ENCODE measurements at regions not wholly inside any gene's neighbourhood (a gene's known extent, or its start where the extent isn't known, plus 50 kb on each side); places are given as distances from the start of the nearest gene placed in this dataset.

DNA sequence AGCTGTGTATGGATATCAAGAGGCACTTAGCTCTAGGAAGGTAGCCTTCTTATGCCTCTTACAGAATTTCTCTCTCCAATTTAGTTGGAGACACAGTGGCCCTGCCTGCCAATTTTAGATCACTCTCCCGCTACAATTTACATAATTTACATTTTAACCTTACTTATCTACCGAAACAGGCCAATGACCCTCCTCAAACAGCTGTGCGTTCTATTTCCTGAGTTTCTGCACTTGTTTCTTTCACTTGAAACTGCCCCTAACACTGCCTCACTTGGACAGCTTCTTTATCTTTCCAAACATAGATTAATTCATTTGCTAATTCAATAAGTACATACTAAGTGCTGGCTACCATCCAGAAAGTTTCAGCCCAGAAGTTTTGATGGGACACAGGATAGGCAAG, 52.9 kb upstream of the HDDC2 start:
- Mint-ChIP-seq H3K4me3 (no peak overlapping the region), H3K4me1 (no peaks in the 10 kb centered on the region), H3K27me3 (peaks cover 12% of the 10 kb centered on the region), H3K27ac (no peak overlapping the region), H3K9me3 (peaks cover 0 to 3% (median 0%) of the 10 kb centered on the region in 7 donors), H3K36me3 (no peaks in the 10 kb centered on the region)
- no peak overlapping the region for H3K27ac ChIP-seq (ENCODE audit: insufficient read depth, low read length, poor library complexity, severe bottlenecking)
- no peaks in the 10 kb centered on the region for H3K36me3 ChIP-seq (ENCODE audit: control insufficient read depth, insufficient read depth, low read length)
- no peak overlapping the region for H3K4me3 ChIP-seq (ENCODE audit: low read depth, low read length)
- no peaks in the 10 kb centered on the region for H3K9me3 ChIP-seq (ENCODE audit: control insufficient read depth in 2 of 2, low read length in 2 of 2)
- DNase-seq (no peak), ATAC-seq (ENCODE audit: low read depth in 2 of 2) (no peak)
- H3K4me1 ChIP-seq (ENCODE audit: control insufficient read depth, insufficient read depth, low read length, poor library complexity, severe bottlenecking) = no peaks in the 10 kb centered on the region
- H3K27me3 ChIP-seq (ENCODE audit: control insufficient read depth, insufficient read depth, low read length) = peaks cover 19% of the 10 kb centered on the region

- H3K4me1 Mint-ChIP-seq = no peaks in the 10 kb centered on the region
- Histone ChIP-seq H3K4me1 (ENCODE audit: control insufficient read depth, insufficient read depth, low read length, poor library complexity, severe bottlenecking) (no peaks in the 10 kb centered on the region), H3K4me3 (ENCODE audit: low read depth, low read length) (no peak overlapping the region), H3K27ac (ENCODE audit: insufficient read depth, low read length, poor library complexity, severe bottlenecking) (no peak overlapping the region), H3K27me3 (ENCODE audit: control insufficient read depth, insufficient read depth, low read length) (peaks cover 16% of the 10 kb centered on the region), H3K9me3 (ENCODE audit: control insufficient read depth in 2 of 2, low read length in 2 of 2) (no peaks in the 10 kb centered on the region), H3K36me3 (ENCODE audit: control insufficient read depth, insufficient read depth, low read length) (no peaks in the 10 kb centered on the region)
- DNase-seq = no peak
- H3K9me3 Mint-ChIP-seq = peaks cover 0 to 4% (median 0%) of the 10 kb centered on the region in 7 donors
- H3K27ac Mint-ChIP-seq = no peak overlapping the region
- peaks cover 15% of the 10 kb centered on the region for H3K27me3 Mint-ChIP-seq
- H3K36me3 Mint-ChIP-seq = no peaks in the 10 kb centered on the region
- no peak for ATAC-seq (ENCODE audit: low read depth in 2 of 2)
- no peak overlapping the region for H3K4me3 Mint-ChIP-seq
Measured at GRCh38 chr6:125356884-125357283, 55.1 kb upstream of the HDDC2 start.

DNA sequence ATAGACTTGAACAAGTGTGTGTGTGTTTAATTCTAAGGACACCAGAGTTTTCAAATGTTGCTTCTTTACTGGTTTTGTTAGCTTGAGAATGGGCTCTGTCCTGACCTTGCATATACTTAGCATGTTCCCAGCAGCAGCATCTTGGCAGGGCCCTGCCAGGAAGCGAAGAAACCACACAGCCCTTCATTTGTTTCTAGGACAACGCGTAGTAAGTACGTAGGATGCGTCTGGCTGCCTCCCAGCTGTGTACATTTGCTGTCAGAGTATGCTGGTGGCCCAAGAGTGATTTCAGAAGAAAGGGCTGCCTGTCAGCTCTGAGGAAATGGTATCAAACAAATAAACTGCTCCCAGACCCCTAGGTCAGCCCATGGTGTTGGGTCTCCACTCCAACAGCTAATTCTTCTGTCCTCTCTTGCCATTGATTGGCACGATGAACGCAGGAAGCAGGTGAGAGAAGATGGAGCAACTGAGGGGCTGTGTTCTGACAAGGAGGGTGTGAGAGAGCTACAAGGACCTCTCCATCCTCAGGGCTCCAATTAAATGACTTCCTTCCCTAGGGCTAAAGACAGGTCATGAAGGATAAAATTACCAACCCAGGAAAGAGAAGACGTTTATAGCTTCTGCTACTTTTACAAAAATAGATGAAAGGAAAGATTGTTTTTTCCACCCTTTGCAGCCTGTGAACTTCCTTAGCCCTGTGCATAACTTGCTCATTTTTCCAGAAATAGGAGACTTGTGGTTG, 55.9 kb upstream of the HDDC2 start:
- DNase-seq = peak in 1 of 3 donors; percentile 6
- Histone ChIP-seq H3K36me3 (ENCODE audit: control insufficient read depth, insufficient read depth, low read length) (no peaks in the 10 kb centered on the region), H3K27me3 (ENCODE audit: control insufficient read depth, insufficient read depth, low read length) (peaks cover 23% of the 10 kb centered on the region), H3K27ac (ENCODE audit: insufficient read depth, low read length, poor library complexity, severe bottlenecking) (no peak overlapping the region), H3K4me1 (ENCODE audit: control insufficient read depth, insufficient read depth, low read length, poor library complexity, severe bottlenecking) (no peaks in the 10 kb centered on the region), H3K4me3 (ENCODE audit: low read depth, low read length) (no peak overlapping the region), H3K9me3 (ENCODE audit: control insufficient read depth in 2 of 2, low read length in 2 of 2) (no peaks in the 10 kb centered on the region)
- Mint-ChIP-seq H3K36me3 (no peaks in the 10 kb centered on the region), H3K4me1 (no peaks in the 10 kb centered on the region), H3K27me3 (peaks cover 18% of the 10 kb centered on the region), H3K27ac (no peak overlapping the region), H3K9me3 (peaks cover 0 to 3% (median 0%) of the 10 kb centered on the region in 7 donors), H3K4me3 (no peak overlapping the region)
- ATAC-seq (ENCODE audit: low read depth in 2 of 2) = no peak

DNA sequence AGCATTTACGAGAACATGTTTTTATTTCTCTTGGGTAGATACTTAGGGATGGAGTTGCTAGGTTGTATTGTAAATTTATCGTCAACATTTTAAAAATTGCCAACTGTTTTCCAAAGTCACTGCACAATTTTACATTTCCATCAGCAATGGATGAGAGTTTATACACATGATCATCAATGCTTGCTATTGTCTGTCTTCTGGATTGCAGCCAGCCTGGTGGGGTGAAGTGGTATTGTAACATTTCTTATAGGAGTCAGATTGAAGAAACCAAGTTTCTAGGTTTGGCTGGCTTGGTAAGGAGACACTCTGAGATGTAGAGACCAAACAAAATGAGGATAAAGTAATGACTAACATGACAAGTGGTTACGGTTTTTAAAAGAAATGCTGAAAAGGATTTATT, 57.1 kb upstream of the HDDC2 start:
- Histone ChIP-seq H3K4me3 (ENCODE audit: low read depth, low read length) (no peak overlapping the region), H3K9me3 (ENCODE audit: control insufficient read depth in 2 of 2, low read length in 2 of 2) (no peaks in the 10 kb centered on the region), H3K27ac (ENCODE audit: insufficient read depth, low read length, poor library complexity, severe bottlenecking) (no peak overlapping the region), H3K27me3 (ENCODE audit: control insufficient read depth, insufficient read depth, low read length) (peaks cover 23% of the 10 kb centered on the region), H3K36me3 (ENCODE audit: control insufficient read depth, insufficient read depth, low read length) (no peaks in the 10 kb centered on the region), H3K4me1 (ENCODE audit: control insufficient read depth, insufficient read depth, low read length, poor library complexity, severe bottlenecking) (no peaks in the 10 kb centered on the region)
- H3K4me1 Mint-ChIP-seq = no peaks in the 10 kb centered on the region
- DNase-seq (no peak), ATAC-seq (ENCODE audit: low read depth in 2 of 2) (no peak)
- no peak overlapping the region for H3K4me3 Mint-ChIP-seq
- peaks cover 22% of the 10 kb centered on the region for H3K27me3 Mint-ChIP-seq
- no peak overlapping the region for H3K27ac Mint-ChIP-seq
- H3K36me3 Mint-ChIP-seq = no peaks in the 10 kb centered on the region
- H3K9me3 Mint-ChIP-seq = peaks cover 0 to 3% (median 0%) of the 10 kb centered on the region in 7 donors

DNA sequence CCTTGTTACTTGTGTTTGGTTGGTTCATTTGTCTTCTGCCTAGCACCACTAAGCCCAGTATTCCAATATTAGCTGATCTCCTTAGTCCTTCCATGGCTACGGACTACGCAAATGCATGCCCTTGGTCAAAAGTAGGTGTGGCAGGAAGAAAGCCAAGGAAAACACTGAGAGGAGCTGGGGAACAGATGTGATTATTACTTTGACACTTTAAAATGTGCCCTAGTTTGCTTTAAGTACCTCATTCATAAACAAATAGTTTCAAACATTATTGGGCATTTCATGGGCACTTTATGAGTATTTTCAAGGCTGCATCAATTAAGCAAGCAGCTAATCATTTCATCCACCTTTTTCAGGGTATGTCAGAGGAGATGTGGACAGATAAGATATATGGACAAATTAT, 60.1 kb upstream of the HDDC2 start:
- H3K27me3 Mint-ChIP-seq = peaks cover 41% of the 10 kb centered on the region
- H3K27ac Mint-ChIP-seq = no peak overlapping the region
- H3K36me3 Mint-ChIP-seq = no peaks in the 10 kb centered on the region
- Histone ChIP-seq H3K36me3 (ENCODE audit: control insufficient read depth, insufficient read depth, low read length) (no peaks in the 10 kb centered on the region), H3K9me3 (ENCODE audit: control insufficient read depth in 2 of 2, low read length in 2 of 2) (no peaks in the 10 kb centered on the region), H3K27me3 (ENCODE audit: control insufficient read depth, insufficient read depth, low read length) (peaks cover 30% of the 10 kb centered on the region), H3K4me3 (ENCODE audit: low read depth, low read length) (no peak overlapping the region), H3K4me1 (ENCODE audit: control insufficient read depth, insufficient read depth, low read length, poor library complexity, severe bottlenecking) (no peaks in the 10 kb centered on the region), H3K27ac (ENCODE audit: insufficient read depth, low read length, poor library complexity, severe bottlenecking) (no peak overlapping the region)
- no peaks in the 10 kb centered on the region for H3K4me1 Mint-ChIP-seq
- ATAC-seq (ENCODE audit: low read depth in 2 of 2) (no peak), DNase-seq (no peak)
- H3K4me3 Mint-ChIP-seq = no peak overlapping the region
- H3K9me3 Mint-ChIP-seq = peaks cover 0 to 4% (median 0%) of the 10 kb centered on the region in 7 donors

- no peak overlapping the region for H3K27ac ChIP-seq (ENCODE audit: insufficient read depth, low read length, poor library complexity, severe bottlenecking)
- no peak for DNase-seq
- peaks cover 0 to 4% (median 0%) of the 10 kb centered on the region in 7 donors for H3K9me3 Mint-ChIP-seq
- H3K27ac Mint-ChIP-seq = no peak overlapping the region
- ATAC-seq (ENCODE audit: low read depth in 2 of 2) = no peak
- H3K4me3 ChIP-seq (ENCODE audit: low read depth, low read length) = no peak overlapping the region
- peaks cover 34% of the 10 kb centered on the region for H3K27me3 Mint-ChIP-seq
- H3K9me3 ChIP-seq (ENCODE audit: control insufficient read depth in 2 of 2, low read length in 2 of 2) = no peaks in the 10 kb centered on the region
- H3K27me3 ChIP-seq (ENCODE audit: control insufficient read depth, insufficient read depth, low read length) = peaks cover 30% of the 10 kb centered on the region
- H3K4me1 Mint-ChIP-seq = no peaks in the 10 kb centered on the region
- no peak overlapping the region for H3K4me3 Mint-ChIP-seq
- H3K4me1 ChIP-seq (ENCODE audit: control insufficient read depth, insufficient read depth, low read length, poor library complexity, severe bottlenecking) = no peaks in the 10 kb centered on the region
- H3K36me3 ChIP-seq (ENCODE audit: control insufficient read depth, insufficient read depth, low read length) = no peaks in the 10 kb centered on the region
- no peaks in the 10 kb centered on the region for H3K36me3 Mint-ChIP-seq
Measured at GRCh38 chr6:125363039-125363823, 61.5 kb upstream of the HDDC2 start.

- no peak overlapping the region for H3K27ac Mint-ChIP-seq
- Histone ChIP-seq H3K36me3 (ENCODE audit: control insufficient read depth, insufficient read depth, low read length) (no peaks in the 10 kb centered on the region), H3K4me3 (ENCODE audit: low read depth, low read length) (no peak overlapping the region), H3K4me1 (ENCODE audit: control insufficient read depth, insufficient read depth, low read length, poor library complexity, severe bottlenecking) (no peaks in the 10 kb centered on the region), H3K9me3 (ENCODE audit: control insufficient read depth in 2 of 2, low read length in 2 of 2) (no peaks in the 10 kb centered on the region), H3K27me3 (ENCODE audit: control insufficient read depth, insufficient read depth, low read length) (peaks cover 30% of the 10 kb centered on the region), H3K27ac (ENCODE audit: insufficient read depth, low read length, poor library complexity, severe bottlenecking) (no peak overlapping the region)
- H3K36me3 Mint-ChIP-seq = no peaks in the 10 kb centered on the region
- H3K4me1 Mint-ChIP-seq = no peaks in the 10 kb centered on the region
- peak overlapping the region in 1 of 4 donors; percentile 48 for H3K4me3 Mint-ChIP-seq
- H3K27me3 Mint-ChIP-seq = peaks cover 37% of the 10 kb centered on the region
- ATAC-seq (ENCODE audit: low read depth in 2 of 2) (no peak), DNase-seq (no peak)
- H3K9me3 Mint-ChIP-seq = peaks cover 0 to 4% (median 0%) of the 10 kb centered on the region in 7 donors
Measured at GRCh38 chr6:125363824-125364165, 62.0 kb upstream of the HDDC2 start.

DNA sequence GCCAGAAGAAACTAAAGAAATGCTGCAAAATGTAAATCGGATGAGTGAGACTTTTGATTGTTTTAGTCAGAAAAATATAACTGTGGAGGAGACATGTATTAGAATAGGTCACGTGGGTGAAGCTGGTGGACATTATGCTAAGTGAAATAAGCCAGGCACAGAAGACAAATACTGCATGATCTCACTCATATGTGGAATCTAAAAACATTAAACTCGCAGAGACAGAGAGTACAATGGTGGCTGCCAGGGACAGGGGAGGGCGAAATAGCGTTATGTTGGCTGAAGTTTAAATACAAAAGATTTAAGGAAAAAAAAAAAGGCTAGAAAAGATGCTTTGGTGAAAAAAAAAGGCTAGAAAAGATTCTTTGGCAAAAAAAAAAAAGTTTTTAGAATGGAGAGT, 63.5 kb upstream of the HDDC2 start:
- Mint-ChIP-seq H3K27me3 (peaks cover 30% of the 10 kb centered on the region), H3K9me3 (peaks cover 0 to 4% (median 0%) of the 10 kb centered on the region in 7 donors), H3K4me3 (no peak overlapping the region), H3K4me1 (no peaks in the 10 kb centered on the region), H3K36me3 (no peaks in the 10 kb centered on the region), H3K27ac (no peak overlapping the region)
- no peak overlapping the region for H3K4me3 ChIP-seq (ENCODE audit: low read depth, low read length)
- H3K27me3 ChIP-seq (ENCODE audit: control insufficient read depth, insufficient read depth, low read length) = peaks cover 27% of the 10 kb centered on the region
- no peaks in the 10 kb centered on the region for H3K36me3 ChIP-seq (ENCODE audit: control insufficient read depth, insufficient read depth, low read length)
- no peaks in the 10 kb centered on the region for H3K4me1 ChIP-seq (ENCODE audit: control insufficient read depth, insufficient read depth, low read length, poor library complexity, severe bottlenecking)
- ATAC-seq (ENCODE audit: low read depth in 2 of 2) (no peak), DNase-seq (no peak)
- no peak overlapping the region for H3K27ac ChIP-seq (ENCODE audit: insufficient read depth, low read length, poor library complexity, severe bottlenecking)
- H3K9me3 ChIP-seq (ENCODE audit: control insufficient read depth in 2 of 2, low read length in 2 of 2) = no peaks in the 10 kb centered on the region

Data from CD4-positive, CD25-positive, alpha-beta regulatory T cell (primary cell).